Trophoblast cell (in vitro differentiated cells and primary cell): ENCODE measurements at regions not wholly inside any gene's neighbourhood (a gene's known extent, or its start where the extent isn't known, plus 50 kb on each side); places are given as distances from the start of the nearest gene placed in this dataset.

ENCODE experiments used
- DNase-seq, 2 donors: peaks; one replicate each; pipeline ENCODE4 v3.0.0-alpha.2; 2016
- H2AFZ ChIP-seq: 2 replicates; pipeline ENCODE4 v1.6.1; 2013; ENCODE audit warnings: low read length, moderate library complexity, mild to moderate bottlenecking; ENCODE audit not compliant: insufficient read depth, poor library complexity
- H2AK5ac ChIP-seq: 2 replicates; pipeline ENCODE4 v1.6.1; 2013; ENCODE audit warnings: mild to moderate bottlenecking, low read length
- H2BK120ac ChIP-seq: 2 replicates; pipeline ENCODE4 v1.6.1; 2013; ENCODE audit warnings: low read length, mild to moderate bottlenecking, moderate library complexity; ENCODE audit not compliant: insufficient read depth, poor library complexity
- H2BK12ac ChIP-seq: 2 replicates; pipeline ENCODE4 v1.6.1; 2013; ENCODE audit warnings: mild to moderate bottlenecking, low read length, moderate library complexity
- H2BK5ac ChIP-seq: 2 replicates; pipeline ENCODE4 v1.6.1; 2013; ENCODE audit warnings: low read length, low read depth, moderate library complexity, mild to moderate bottlenecking; ENCODE audit not compliant: poor library complexity
- H3K14ac ChIP-seq: 2 replicates; pipeline ENCODE4 v1.6.1; 2013; ENCODE audit warnings: mild to moderate bottlenecking, low read length
- H3K18ac ChIP-seq: 2 replicates; pipeline ENCODE4 v1.6.1; 2013; ENCODE audit warnings: mild to moderate bottlenecking, low read length
- H3K23ac ChIP-seq: 2 replicates; pipeline ENCODE4 v1.6.1; 2013; ENCODE audit warnings: low read length
- H3K27ac ChIP-seq: 2 replicates; pipeline ENCODE4 v1.5.1; 2013; ENCODE audit warnings: low read depth, mild to moderate bottlenecking, inconsistent platforms, low read length, moderate library complexity
- H3K27me3 ChIP-seq: 2 replicates; pipeline ENCODE4 v1.6.1; 2013; ENCODE audit warnings: inconsistent platforms, mild to moderate bottlenecking, low read length, moderate library complexity; ENCODE audit not compliant: insufficient read depth
- H3K36me3 ChIP-seq, 2 experiments: 1 replicate in 1 of 2; 2 replicates in 1 of 2; pipeline ENCODE4 v1.6.1; 2013; ENCODE audit warnings: low read length in 2 of 2, mild to moderate bottlenecking in 2 of 2, moderate library complexity in 1 of 2; ENCODE audit not compliant: insufficient read depth in 2 of 2, control insufficient read depth in 1 of 2
- H3K4ac ChIP-seq: 2 replicates; pipeline ENCODE4 v1.6.1; 2013; ENCODE audit warnings: low read depth, mild to moderate bottlenecking, low read length, moderate library complexity
- H3K4me1 ChIP-seq, 2 experiments: 1 replicate in 1 of 2; 2 replicates in 1 of 2; pipeline ENCODE4 v1.6.1; 2013; ENCODE audit warnings: low read length in 2 of 2, mild to moderate bottlenecking in 2 of 2, moderate library complexity in 1 of 2; ENCODE audit not compliant: insufficient read depth in 2 of 2, control insufficient read depth in 1 of 2
- H3K4me2 ChIP-seq: 2 replicates; pipeline ENCODE4 v1.6.1; 2013; ENCODE audit warnings: inconsistent platforms, mild to moderate bottlenecking, low read length, moderate library complexity
- H3K4me3 ChIP-seq: 2 replicates; pipeline ENCODE4 v1.5.1; 2013; ENCODE audit warnings: mild to moderate bottlenecking, low read depth, low read length, inconsistent platforms
- H3K79me1 ChIP-seq: one replicate; pipeline ENCODE4 v1.6.1; 2013; ENCODE audit warnings: low read length
- H3K79me2 ChIP-seq: 2 replicates; pipeline ENCODE4 v1.6.1; 2013; ENCODE audit warnings: low read length, mild to moderate bottlenecking; ENCODE audit not compliant: control insufficient read depth, insufficient read depth, poor library complexity
- H3K9ac ChIP-seq: 2 replicates; pipeline ENCODE4 v1.6.1; 2013; ENCODE audit warnings: mild to moderate bottlenecking, low read length
- H3K9me3 ChIP-seq: 2 replicates; pipeline ENCODE4 v1.6.1; 2013; ENCODE audit warnings: low read depth, mild to moderate bottlenecking, control low read depth, inconsistent platforms, low read length; ENCODE audit not compliant: insufficient read depth
- H4K12ac ChIP-seq: 2 replicates; pipeline ENCODE4 v1.6.1; 2013; ENCODE audit warnings: low read depth, mild to moderate bottlenecking, low read length, moderate library complexity
- H4K8ac ChIP-seq: 2 replicates; pipeline ENCODE4 v1.6.1; 2013; ENCODE audit warnings: low read depth, mild to moderate bottlenecking, low read length, moderate library complexity
- H4K91ac ChIP-seq: one replicate; pipeline ENCODE4 v1.6.1; 2013; ENCODE audit warnings: low read depth, mild to moderate bottlenecking, low read length, moderate library complexity
- WGBS: extraction: QIAGEN DNeasy Blood & Tissue Kit; methylation state at CpG from one replicate; pipeline ENCODE4 v1.1.7; 2013; ENCODE audit warnings: missing lambda C conversion rate; ENCODE audit not compliant: insufficient read length, insufficient coverage; ENCODE audit errors: extremely low coverage; 5-methylcytosine and 5-hydroxymethylcytosine counted together

DNA sequence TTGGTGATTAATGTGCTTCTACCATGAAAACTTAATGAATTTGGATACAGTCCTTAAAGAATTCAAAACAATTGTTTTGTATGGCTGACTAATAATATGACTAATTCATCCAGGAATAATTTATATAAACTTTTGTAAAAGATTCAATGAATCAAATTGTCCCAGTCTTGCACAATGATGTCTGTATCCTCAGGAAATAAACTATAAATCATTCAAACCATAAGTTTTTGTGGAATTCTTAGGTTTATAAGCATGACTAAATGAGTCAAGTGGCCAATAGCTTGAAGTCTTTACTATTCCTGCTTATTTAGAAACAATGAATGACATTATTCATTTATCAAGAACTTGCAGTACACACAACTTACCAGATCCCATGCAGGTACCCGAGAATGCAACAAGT lies 935.0 kb upstream of the INTU start:
- H2AFZ ChIP-seq: no peak overlapping the region
- no peak overlapping the region for H3K9ac ChIP-seq
- no peak overlapping the region for H3K27ac ChIP-seq
- no peak overlapping the region for H2BK120ac ChIP-seq
- H2AK5ac ChIP-seq: no peak overlapping the region
- no peak overlapping the region for H3K4ac ChIP-seq
- no peak overlapping the region for H3K23ac ChIP-seq
- H2BK12ac ChIP-seq: no peak overlapping the region
- no peak overlapping the region for H4K8ac ChIP-seq
- no peak overlapping the region for H3K4me2 ChIP-seq
- H3K79me2 ChIP-seq: no peaks in the 10 kb centered on the region
- no peak overlapping the region for H3K18ac ChIP-seq
- H4K91ac ChIP-seq: no peak overlapping the region
- DNase-seq: no peak
- no peak overlapping the region for H2BK5ac ChIP-seq
- H3K14ac ChIP-seq: no peak overlapping the region
- H4K12ac ChIP-seq: no peak overlapping the region
- WGBS: no CpG with 5 or more reads among the region's 1 CpG
- H3K9me3 ChIP-seq: no peaks in the 10 kb centered on the region
- H3K27me3 ChIP-seq: no peaks in the 10 kb centered on the region
- H3K4me1 ChIP-seq: peaks cover 0 to 2% of the 10 kb centered on the region in 2 experiments
- H3K79me1 ChIP-seq: no peaks in the 10 kb centered on the region
- no peak overlapping the region for H3K4me3 ChIP-seq
- no peaks in the 10 kb centered on the region for H3K36me3 ChIP-seq

- Histone ChIP-seq H3K4me3 (no peak overlapping the region), H2AK5ac (no peak overlapping the region)
- DNase-seq: no peak
Observed at GRCh38 chr4:126698224-126698623, 934.5 kb upstream of the INTU start.

DNA sequence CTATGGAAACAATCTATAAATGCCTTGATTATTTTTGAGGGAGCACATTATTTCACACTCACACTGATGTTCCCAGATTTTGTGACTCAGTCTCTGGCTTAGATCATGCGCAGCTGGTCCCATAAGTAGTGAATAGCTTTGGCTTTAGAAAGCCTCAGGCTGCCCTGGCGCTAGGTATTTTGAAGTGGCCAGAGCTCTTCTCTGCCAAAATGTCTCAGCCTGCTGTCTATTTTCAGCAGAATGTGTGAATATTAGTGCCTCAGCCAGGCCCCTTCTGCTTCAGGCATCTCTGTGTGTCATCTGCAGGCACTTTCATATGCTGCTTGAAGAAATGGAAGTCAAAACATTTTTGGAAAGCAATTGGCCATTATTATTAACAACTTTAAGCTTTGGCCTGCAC lies 931.0 kb upstream of the INTU start:
- Histone ChIP-seq H4K8ac (no peak overlapping the region), H2BK5ac (no peak overlapping the region), H3K4me1 (peaks cover 0 to 2% of the 10 kb centered on the region in 2 experiments), H3K4me3 (no peak overlapping the region), H3K9ac (no peak overlapping the region), H3K79me1 (no peaks in the 10 kb centered on the region), H3K79me2 (no peaks in the 10 kb centered on the region), H3K9me3 (no peaks in the 10 kb centered on the region), H3K18ac (no peak overlapping the region), H3K27ac (no peak overlapping the region), H3K23ac (no peak overlapping the region), H2AK5ac (no peak overlapping the region), H3K36me3 (no peaks in the 10 kb centered on the region), H3K14ac (no peak overlapping the region), H3K4ac (no peak overlapping the region), H3K27me3 (no peaks in the 10 kb centered on the region), H3K4me2 (no peak overlapping the region), H2AFZ (no peak overlapping the region), H4K12ac (no peak overlapping the region), H4K91ac (no peak overlapping the region), H2BK12ac (no peak overlapping the region), H2BK120ac (no peak overlapping the region)
- no peak for DNase-seq
- WGBS: no CpG with 5 or more reads among the region's 2 CpGs

More at GRCh38 chr4:126698224-126698623, 934.5 kb upstream of the INTU start:
- no peak overlapping the region for H4K91ac ChIP-seq
- no peaks in the 10 kb centered on the region for H3K79me2 ChIP-seq
- H3K79me1 ChIP-seq: no peaks in the 10 kb centered on the region
- no peak overlapping the region for H2BK5ac ChIP-seq
- H4K12ac ChIP-seq: no peak overlapping the region
- H2AFZ ChIP-seq: no peak overlapping the region
- no CpG with 5 or more reads among the region's 3 CpGs for WGBS
- H3K27me3 ChIP-seq: no peaks in the 10 kb centered on the region
- H3K4me1 ChIP-seq: peaks cover 0 to 2% of the 10 kb centered on the region in 2 experiments
- no peak overlapping the region for H3K4ac ChIP-seq
- H3K9ac ChIP-seq: no peak overlapping the region
- no peaks in the 10 kb centered on the region for H3K9me3 ChIP-seq
- no peak overlapping the region for H3K14ac ChIP-seq
- H3K18ac ChIP-seq: no peak overlapping the region
- H4K8ac ChIP-seq: no peak overlapping the region
- H2BK12ac ChIP-seq: no peak overlapping the region
- H3K36me3 ChIP-seq: no peaks in the 10 kb centered on the region
- H3K4me2 ChIP-seq: no peak overlapping the region
- H3K23ac ChIP-seq: no peak overlapping the region
- H3K27ac ChIP-seq: no peak overlapping the region
- no peak overlapping the region for H2BK120ac ChIP-seq

- Histone ChIP-seq H3K4me2 (no peak overlapping the region), H4K8ac (no peak overlapping the region), H2BK12ac (peak overlapping the region; percentile 53), H3K27me3 (no peaks in the 10 kb centered on the region), H3K79me1 (no peaks in the 10 kb centered on the region), H4K91ac (no peak overlapping the region), H3K79me2 (no peaks in the 10 kb centered on the region), H3K18ac (no peak overlapping the region), H3K9ac (no peak overlapping the region), H2AK5ac (no peak overlapping the region), H3K23ac (no peak overlapping the region), H3K4me3 (no peak overlapping the region), H2BK5ac (no peak overlapping the region), H3K36me3 (no peaks in the 10 kb centered on the region), H2AFZ (no peak overlapping the region), H2BK120ac (no peak overlapping the region), H3K27ac (no peak overlapping the region), H3K9me3 (no peaks in the 10 kb centered on the region), H3K4ac (no peak overlapping the region), H3K14ac (no peak overlapping the region), H3K4me1 (peaks cover 0 to 2% of the 10 kb centered on the region in 2 experiments), H4K12ac (no peak overlapping the region)
- no peak for DNase-seq
- WGBS: no CpG with 5 or more reads among the region's 1 CpG
Observed at GRCh38 chr4:126702747-126703146, 930.0 kb upstream of the INTU start.
